Cardiac fibroblast (primary cell): ENCODE measurements at regions not wholly inside any gene's neighbourhood (a gene's known extent, or its start where the extent isn't known, plus 50 kb on each side); places are given as distances from the start of the nearest gene placed in this dataset.
"Not testable (repeated sequence)": the region's sequence is repeated elsewhere in the genome, so short reads cannot be mapped to it uniquely, and the experiment has no call there.

Experiments
- DNase-seq, 2 donors: peaks; one replicate each; pipeline versions ENCODE4 v3.0.0 to v3.0.0-alpha.2; 2010; ENCODE audit warnings: low read depth in 2 of 2
- H3K4me3 ChIP-seq, 2 donors: replicated peaks in 1 of 2; 1 replicate in 1 of 2; 2 replicates in 1 of 2; pipeline ENCODE4 v1.5.1; 2011; ENCODE audit warnings: low read depth in 2 of 2, low read length in 2 of 2, mild to moderate bottlenecking in 2 of 2, moderate library complexity in 1 of 2
- TF ChIP-seq, protein P1 (sequence below): IDR thresholded peaks from one replicate; pipeline ENCODE4 v1.5.1; 2011; ENCODE audit warnings: low read depth, mild to moderate bottlenecking, low read length, inconsistent platforms

DNA sequence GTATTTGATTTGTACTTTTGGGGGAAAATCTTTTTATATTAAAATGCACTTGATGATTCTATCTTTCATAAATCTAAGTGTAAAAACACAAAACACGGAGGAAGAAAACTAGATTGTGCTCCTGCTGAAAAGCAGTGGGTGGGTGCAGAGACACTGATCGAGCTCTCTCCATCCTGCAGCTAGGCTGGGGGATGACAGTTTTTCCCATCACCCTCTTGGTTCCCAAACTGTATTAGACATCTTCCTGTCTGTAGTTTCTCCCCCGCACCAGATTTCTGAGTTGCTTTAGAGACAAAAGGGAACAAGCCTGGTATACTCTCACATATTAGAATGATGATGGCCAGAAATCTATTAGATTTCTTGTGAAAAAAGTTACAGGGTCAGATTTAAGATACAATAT lies 99.6 kb downstream of the FAM114A2 start:
- H3K4me3 ChIP-seq, result no peak overlapping the region
- TF ChIP-seq, protein P1, sequence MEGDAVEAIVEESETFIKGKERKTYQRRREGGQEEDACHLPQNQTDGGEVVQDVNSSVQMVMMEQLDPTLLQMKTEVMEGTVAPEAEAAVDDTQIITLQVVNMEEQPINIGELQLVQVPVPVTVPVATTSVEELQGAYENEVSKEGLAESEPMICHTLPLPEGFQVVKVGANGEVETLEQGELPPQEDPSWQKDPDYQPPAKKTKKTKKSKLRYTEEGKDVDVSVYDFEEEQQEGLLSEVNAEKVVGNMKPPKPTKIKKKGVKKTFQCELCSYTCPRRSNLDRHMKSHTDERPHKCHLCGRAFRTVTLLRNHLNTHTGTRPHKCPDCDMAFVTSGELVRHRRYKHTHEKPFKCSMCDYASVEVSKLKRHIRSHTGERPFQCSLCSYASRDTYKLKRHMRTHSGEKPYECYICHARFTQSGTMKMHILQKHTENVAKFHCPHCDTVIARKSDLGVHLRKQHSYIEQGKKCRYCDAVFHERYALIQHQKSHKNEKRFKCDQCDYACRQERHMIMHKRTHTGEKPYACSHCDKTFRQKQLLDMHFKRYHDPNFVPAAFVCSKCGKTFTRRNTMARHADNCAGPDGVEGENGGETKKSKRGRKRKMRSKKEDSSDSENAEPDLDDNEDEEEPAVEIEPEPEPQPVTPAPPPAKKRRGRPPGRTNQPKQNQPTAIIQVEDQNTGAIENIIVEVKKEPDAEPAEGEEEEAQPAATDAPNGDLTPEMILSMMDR, result no peak
- DNase-seq, result no peak

DNA sequence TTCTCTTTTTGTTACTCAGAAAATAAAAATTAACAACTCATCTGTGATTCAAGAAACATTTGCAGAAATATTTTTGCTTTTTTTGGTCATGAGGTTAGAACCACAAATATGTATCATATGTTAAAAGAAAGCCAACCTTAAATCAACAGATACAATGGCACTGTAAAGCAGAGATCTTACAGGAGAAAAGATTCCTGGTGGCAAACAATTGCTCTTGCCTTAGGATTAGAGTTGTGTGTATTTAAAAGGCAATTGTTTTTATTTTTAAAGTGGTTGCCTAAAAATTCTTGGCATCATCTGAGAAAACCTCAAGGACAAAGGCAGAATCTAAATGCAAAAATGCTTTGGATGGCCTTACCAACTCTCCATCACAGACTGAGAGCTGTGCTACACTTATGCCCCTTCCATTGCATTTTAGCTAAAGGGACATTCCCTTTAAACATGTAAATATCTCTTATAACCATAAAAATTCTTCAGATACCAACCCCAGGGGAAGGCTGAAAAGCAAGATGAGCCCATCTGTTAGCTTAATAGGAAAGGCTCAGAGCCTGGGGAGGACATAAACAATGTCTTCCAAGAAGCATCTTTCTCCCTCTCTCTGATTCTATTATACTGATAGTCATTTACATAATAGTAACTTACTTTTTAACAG lies 100.4 kb downstream of the FAM114A2 start:
- no peak for DNase-seq
- no peak overlapping the region for H3K4me3 ChIP-seq
- TF ChIP-seq, protein P1, result no peak

DNA sequence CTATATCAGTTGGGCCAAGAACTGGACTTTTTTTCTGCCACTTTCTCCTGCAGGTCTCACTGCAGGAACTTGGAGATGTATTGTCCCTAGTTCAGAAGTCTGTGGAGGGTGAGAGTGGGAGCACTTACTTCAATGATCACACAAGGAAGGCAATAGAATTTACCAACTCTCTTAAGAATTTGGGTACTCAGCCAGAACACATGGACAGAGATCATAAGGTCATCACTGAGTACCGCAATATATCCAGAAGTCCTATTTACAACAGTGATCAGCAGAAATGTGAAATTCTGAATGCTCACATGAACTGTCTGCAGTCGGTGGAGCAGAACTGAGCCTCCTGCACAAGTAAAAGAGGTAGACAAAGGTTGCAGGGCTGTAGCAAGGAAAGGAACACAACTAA lies 101.0 kb downstream of the FAM114A2 start:
- no peak overlapping the region for H3K4me3 ChIP-seq
- DNase-seq, result no peak
- TF ChIP-seq, protein P1, result no peak

DNA sequence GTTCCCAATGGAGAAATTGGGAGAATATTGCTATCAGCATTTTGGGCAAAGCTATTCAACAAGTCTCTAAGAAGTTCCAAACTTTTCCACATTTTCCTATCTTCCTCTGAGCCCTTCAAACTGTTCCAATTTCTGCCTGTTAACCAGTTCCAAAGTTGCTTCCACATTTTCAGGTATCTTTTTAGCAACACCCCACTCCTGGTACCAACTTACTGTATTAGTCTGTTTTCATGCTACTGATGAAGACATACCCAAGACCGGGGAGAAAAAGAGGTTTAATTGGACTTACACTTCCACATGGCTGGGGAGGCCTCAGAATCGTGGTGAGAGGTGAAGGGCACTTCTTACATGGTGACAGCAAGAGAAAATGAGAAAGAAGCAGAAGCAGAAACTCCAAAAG lies 103.6 kb downstream of the FAM114A2 start:
- DNase-seq, H3K4me3 ChIP-seq: not testable (repeated sequence)

DNA sequence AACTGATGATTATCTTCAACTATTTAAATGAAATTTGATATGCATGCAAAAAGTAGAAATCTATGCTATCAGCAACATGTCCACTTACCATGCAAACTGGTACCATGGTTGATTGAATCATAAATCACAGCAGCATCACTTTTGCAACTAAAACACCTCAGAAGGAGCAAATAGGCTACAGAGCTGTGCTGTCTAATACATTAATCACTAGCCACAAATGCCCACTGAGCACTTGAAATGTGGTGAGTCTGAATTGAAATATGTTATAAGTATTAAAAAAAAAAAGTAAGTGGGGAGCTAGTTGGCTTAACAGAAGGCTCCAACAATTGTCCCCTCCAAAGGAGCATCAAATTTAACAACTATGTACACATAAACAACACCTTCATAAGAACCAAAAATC lies 112.5 kb downstream of the FAM114A2 start:
- TF ChIP-seq, protein P1, result no peak
- no peak overlapping the region for H3K4me3 ChIP-seq
- no peak for DNase-seq

DNA sequence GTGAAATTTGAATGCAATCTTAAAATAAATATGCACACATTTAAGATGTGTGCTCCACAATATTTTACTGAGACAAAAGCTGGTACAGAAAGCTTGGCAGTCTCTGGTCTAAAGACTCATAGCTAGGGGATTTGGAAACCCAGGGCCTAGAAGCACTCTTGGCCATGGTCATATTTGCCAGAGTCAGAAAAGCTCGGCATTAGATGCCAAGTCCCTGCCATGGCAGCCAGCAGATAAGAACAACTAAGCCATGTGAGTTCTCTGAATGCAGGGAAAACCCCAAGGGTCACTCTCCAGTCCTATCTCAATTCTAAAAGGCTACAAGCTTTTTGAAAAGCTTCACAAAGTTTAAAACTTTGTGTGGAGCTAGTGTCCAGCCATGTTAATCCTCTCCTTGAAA lies 119.5 kb downstream of the FAM114A2 start:
- TF ChIP-seq, protein P1, result no peak
- no peak overlapping the region for H3K4me3 ChIP-seq
- DNase-seq, result no peak

DNA sequence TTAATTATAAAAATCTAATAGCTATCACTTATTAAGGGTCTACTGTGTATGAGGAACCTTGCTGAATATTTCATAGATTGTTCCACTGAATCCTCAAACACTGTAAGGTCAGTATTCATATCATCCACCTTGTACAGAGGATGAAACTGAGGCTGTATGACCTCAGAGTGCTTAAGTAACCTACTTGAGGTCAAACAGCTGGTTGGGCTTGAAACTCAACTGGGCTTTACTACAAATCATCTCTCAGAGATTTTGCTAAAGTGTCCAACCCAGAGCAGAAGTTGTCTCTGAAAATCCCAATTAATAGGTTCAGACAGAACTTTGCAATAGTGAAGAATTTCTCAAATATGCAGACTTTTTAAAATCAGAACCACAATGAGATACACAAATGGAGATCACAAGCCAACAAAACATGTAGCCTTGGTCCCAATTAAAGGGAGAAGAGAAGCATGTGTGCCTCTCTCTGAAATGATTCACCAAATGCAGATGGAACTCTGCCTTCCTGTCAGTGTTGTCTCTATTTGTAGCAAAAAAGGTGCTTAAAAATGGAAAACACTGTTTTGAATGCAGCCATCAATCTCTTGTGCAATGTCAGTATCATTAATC lies 131.4 kb downstream of the FAM114A2 start:
- no peak overlapping the region for H3K4me3 ChIP-seq
- DNase-seq, result no peak
- TF ChIP-seq, protein P1, result no peak
